Nucleus accumbens (tissue), 56 donors: ENCODE measurements at regions not wholly inside any gene's neighbourhood (a gene's known extent, or its start where the extent isn't known, plus 50 kb on each side); places are given as distances from the start of the nearest gene placed in this dataset.
A peak's percentile ranks its signal among the peaks of the same experiment; 100 is the strongest.

Experiments used
- DNase-seq, 56 donors: peaks; one replicate each; lab custom pipeline; 2025; lab: John Stamatoyannopoulos, UW

DNA sequence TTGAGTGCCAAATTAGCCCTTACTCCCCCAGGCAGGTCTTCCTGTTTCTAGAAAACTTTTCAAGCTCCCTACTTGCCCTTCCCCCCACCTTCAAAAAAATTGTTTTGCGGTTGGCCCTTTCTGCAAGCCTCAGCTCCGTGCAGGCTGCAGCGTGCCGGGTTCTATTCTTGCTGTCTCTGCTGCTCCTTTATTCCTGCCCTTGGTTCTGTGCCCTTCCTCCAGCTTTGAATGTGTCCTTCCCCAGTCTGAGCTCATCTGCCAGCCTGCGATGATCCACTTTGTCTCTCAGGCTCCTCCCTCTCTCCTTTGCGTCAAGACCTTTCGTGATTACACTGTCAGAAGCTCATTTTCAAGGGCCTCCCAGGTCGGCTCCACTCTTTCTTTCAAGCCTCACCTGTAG lies 98.6 kb downstream of the IRF2BPL start:
- peak in 11 of 56 donors; percentile 3 to 38 (median 23) for DNase-seq

GRCh38 chr14:76927971-76928700 lies 100.4 kb downstream of the IRF2BPL start:
- no peak for DNase-seq

GRCh38 chr14:76926521-76927251 lies 100.5 kb downstream of the LRRC74A start:
- peak in 44 of 56 donors; percentile 11 to 88 (median 56) for DNase-seq

- DNase-seq, result no peak
Measured at GRCh38 chr14:76925097-76925441, 98.9 kb downstream of the LRRC74A start.

DNA sequence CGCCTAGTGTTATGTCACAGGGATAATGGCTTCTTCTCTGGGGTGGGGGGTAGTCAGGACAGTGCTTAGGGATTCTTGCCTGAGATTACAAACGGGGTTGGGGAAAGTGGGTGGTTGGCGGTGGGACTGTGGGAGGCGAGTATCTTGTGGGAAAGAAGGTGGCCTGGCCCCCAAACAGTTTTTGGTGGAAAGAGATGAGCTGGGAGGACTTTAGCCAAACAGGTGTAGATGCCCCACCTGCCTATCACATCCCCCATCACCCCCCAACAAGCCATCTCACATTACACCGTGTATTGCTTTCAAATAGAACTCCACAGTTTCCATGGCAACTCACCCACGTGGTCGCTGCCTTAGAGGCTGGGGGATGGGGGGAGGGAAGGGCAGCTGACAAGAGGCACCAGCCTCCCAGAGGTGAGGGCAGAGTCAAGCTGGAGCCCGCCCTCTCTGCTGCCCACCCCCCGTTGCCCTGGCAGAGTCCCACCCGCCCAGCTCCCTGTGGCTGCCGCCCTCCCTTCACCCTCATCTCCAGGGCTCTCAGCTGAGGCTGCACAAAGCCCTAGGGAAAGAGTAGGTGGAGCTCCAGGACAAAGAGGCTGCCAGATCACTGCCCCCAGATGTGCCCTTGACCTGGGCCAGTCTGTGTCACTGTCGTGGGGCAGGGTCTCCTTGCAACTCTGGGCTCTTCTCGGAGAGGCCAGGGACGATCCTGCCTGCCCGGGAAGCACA lies 98.3 kb downstream of the LRRC74A start:
- peak in 49 of 56 donors; percentile 13 to 90 (median 54) for DNase-seq

DNA sequence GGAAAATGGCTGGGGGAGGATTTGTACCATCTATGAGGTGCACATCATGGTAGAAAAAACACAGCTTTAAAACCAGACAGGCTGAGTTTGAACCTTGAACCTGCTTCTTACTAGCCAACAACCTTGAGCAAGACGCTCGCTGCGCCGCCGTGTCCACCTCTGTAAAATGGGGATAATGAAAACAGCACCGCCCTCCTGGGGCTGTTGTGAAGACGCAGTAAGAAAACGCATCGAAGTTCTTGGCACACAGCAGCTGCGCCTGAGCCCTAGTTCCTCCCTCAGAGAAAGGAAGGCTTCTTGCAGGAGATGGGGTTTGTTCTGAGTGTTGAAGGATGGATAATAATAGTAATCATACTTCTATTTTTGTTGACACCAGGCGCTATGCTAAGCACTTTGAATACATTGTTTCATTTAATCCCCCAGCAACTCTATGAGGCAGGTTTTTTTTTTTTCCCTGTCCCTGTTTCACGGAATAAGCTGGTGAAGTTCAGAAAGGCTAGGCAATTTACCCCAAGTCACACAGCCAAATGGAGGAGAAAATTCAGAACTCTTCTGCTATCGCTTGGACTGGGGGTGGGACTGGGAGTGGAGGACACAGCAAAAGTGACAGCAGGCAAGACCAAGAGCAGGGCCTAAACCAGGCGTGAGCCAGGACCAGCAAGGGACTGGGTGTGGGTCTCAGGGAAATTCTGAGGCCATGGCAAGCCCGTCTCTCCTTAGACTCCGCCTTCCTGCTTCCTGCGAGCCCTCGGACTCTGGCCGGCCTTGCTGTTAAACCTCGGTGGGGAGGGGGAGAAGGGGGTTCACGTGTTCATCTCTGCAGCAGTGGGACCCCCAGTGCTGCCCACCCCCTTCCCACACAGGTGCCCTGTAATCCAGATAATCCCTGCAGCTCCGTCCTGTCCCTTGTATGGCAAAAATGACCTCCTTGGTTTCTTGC lies 97.5 kb downstream of the LRRC74A start:
- peak in 12 of 56 donors; percentile 7 to 52 (median 18) for DNase-seq

DNA sequence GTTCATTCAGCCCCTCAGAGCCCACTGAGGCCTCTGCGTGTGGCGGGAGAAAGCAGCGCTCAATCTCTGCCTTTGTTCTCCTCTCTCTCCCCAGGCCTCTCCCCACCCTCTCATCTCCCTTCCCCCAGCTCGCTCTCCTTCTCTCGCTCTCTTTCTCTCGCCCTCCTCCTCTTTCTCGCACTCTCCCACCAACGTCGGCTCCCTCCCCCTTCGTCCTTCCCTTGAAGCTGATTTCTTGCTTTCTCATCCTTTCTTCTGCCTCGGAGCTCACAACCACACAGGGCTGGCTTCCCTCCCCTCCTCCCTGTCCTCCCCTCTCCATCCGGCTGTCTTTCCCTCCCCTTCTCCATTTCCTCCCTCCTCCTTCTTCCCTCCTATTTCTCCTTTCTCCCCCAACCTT lies 96.4 kb downstream of the LRRC74A start:
- DNase-seq, result peak in 2 of 56 donors; percentile 11 to 46

GRCh38 chr14:76922092-76922491 lies 95.9 kb downstream of the LRRC74A start:
- DNase-seq, result no peak

DNA sequence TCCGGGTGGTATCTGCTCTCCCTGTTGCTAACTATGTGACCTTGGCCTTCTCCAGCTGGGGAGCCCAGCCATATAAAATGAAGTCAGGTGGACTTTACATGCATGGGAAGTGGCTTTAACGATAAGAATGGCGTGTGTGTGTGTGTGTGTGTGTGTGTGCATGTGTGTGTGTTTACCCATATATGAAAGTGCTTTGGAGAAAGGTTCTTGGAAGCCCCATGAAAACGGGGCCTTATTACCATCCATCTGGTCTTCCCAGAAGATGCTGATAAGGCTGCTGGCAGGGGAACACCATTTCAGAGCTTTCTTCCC lies 94.8 kb downstream of the LRRC74A start:
- no peak for DNase-seq

DNA sequence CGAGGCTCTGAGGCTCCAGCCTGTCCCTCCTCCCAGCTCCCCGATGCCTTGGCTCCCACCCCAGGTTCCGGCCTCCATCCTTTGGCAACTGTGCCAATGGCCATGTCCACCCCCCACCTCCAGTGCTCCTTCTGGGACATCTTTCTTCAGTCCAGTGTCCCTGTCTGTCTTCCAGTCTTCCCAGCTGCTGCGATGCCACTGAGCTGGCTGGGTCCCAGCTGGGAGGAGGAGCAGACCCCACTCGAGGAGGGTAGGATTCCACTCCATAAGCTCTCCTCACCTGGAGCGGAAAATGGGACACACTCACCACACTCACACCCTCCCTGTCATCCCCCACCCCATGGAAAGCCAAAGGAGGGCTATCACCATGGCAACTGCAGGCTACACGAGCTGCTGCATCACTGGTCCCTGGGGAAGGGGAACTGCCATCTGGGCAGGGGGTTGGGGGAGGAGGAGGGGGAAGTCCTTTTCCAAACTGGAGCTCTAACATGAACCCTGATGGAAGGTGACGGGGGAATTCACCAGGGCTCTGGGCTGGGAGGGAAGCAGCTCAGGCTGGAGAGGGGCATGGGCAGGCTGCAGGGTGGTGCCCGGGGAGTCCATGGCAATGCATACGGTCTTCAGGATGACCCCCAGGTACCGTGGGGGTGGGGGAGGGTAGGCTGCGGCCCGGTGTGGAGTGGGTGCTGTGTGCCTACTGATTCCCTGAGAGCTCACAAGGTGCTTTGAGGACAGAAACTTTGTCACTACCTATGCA lies 94.3 kb downstream of the LRRC74A start:
- DNase-seq, result peak in 9 of 56 donors; percentile 24 to 70 (median 43)

GRCh38 chr14:76919431-76920330 lies 93.5 kb downstream of the LRRC74A start:
- peak in 23 of 56 donors; percentile 13 to 70 (median 40) for DNase-seq
